22Rv1 (cell line): ENCODE measurements at regions not wholly inside any gene's neighbourhood (a gene's known extent, or its start where the extent isn't known, plus 50 kb on each side); places are given as distances from the start of the nearest gene placed in this dataset.

ENCODE experiments used
- ZFX ChIP-seq: fragments of 450-650 bp; IDR thresholded peaks from 2 replicates; pipeline ENCODE4 v1.6.1; 2017; ENCODE audit warnings: antibody characterized with exemption, borderline replicate concordance
- TF ChIP-seq, protein P1 (sequence below): fragments of 450-650 bp; IDR thresholded peaks from 2 replicates; pipeline ENCODE4 v1.5.1; 2017; ENCODE audit warnings: mild to moderate bottlenecking

DNA sequence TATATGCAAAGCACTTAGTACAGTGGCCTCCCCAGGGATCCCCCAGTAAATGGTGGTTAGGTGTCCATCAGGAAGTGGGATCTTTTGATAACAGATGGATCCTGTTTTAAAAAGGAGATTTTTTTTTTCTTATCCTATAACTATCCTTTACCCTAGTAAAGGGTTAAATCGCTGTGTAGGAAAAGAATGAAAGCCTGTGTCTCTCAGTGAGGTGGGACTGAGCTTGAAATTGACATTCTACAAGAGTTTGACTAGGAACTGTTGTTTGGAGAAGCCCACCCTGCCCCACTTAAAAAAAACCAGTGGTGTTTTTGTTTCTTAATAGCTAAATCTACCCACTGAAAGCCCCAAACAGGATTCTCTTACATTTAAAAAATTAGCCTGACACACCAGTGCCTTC, 112.2 kb upstream of the EGLN3 start:
- TF ChIP-seq, protein P1, sequence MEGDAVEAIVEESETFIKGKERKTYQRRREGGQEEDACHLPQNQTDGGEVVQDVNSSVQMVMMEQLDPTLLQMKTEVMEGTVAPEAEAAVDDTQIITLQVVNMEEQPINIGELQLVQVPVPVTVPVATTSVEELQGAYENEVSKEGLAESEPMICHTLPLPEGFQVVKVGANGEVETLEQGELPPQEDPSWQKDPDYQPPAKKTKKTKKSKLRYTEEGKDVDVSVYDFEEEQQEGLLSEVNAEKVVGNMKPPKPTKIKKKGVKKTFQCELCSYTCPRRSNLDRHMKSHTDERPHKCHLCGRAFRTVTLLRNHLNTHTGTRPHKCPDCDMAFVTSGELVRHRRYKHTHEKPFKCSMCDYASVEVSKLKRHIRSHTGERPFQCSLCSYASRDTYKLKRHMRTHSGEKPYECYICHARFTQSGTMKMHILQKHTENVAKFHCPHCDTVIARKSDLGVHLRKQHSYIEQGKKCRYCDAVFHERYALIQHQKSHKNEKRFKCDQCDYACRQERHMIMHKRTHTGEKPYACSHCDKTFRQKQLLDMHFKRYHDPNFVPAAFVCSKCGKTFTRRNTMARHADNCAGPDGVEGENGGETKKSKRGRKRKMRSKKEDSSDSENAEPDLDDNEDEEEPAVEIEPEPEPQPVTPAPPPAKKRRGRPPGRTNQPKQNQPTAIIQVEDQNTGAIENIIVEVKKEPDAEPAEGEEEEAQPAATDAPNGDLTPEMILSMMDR, result no peak
- TF ChIP-seq ZFX, result no peak
